Activated CD8-positive, alpha-beta memory T cell treated with anti-CD3 and anti-CD28 coated beads, Interleukin-2, amount 50 U/mL, for 4 hours (primary cell): ENCODE measurements at regions not wholly inside any gene's neighbourhood (a gene's known extent, or its start where the extent isn't known, plus 50 kb on each side); places are given as distances from the start of the nearest gene placed in this dataset.
"Not testable (repeated sequence)": the region's sequence is repeated elsewhere in the genome, so short reads cannot be mapped to it uniquely, and the experiment has no call there.

Experiments
- DNase-seq: peaks from one replicate; pipeline ENCODE4 v3.0.0-alpha.2; 2020

DNA sequence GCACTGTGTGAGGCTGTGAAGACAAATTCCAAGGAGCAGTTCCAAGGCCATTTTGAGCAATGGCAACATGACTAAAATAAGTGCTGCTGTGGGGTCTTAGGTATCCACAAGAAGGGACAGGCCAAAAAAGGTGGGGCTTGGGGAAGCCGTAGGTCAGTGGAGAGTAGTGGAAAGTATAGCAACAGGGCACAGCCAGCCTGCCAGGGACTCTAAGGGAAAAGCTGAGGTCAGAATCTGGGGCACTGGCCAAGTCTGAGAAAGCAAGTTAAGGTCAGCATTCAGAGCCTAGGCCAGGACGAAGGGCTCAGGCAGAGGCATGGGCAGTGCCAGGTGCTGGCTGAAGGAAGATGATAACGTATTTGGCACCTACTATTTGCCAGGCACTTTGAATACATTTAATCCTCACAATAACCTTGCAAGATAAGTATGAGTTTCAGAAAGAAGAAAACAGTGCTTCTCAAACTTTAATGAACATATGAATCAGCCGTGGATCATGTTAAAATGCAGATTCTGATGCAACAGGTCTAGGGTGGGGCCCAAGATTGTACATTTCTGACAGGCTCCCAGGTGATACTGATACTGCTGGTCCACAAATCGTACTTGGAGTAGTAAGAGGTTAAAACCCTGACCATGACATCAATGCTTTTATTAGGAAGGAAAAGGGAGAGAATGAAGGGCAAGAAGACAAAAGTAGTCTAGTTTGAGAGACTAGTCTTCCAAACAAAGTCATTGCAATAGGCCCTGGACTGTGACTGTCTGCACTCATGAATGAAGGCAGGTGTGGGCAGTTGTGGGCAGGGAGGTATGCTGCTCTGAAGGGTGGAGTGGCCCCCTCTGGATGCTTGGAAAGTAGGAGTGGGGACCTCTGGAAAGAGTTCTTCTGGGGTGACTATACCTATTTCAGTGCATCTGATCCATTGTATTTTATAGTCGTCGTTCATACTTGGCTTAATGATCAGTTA, 106.3 kb upstream of the ANKRD28 start:
- no peak for DNase-seq

- DNase-seq = no peak
Measured at GRCh38 chr3:15905041-15905440, 107.3 kb upstream of the ANKRD28 start.

- DNase-seq = not testable (repeated sequence)
Measured at GRCh38 chr3:15907403-15907802, 109.6 kb upstream of the ANKRD28 start.

DNA sequence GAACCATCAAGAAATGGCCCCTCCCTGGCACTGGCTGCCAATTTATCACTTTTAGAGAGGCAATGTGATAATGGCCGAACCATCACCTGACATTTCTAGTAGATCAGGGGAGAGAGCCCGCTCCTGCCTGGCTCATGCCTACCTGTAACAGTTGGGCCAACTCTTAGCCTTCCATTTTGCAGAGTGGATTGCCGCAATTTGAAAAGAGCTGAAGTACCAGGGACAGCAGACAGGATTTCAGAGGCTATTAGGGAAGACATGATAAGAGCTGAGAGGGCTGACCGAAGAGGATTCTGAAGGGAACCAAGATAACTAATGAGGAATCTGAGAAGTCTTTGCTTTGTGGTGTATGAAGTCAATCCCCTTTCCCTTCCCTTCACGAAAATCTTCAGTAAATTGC, 121.2 kb upstream of the ANKRD28 start:
- DNase-seq = no peak

DNA sequence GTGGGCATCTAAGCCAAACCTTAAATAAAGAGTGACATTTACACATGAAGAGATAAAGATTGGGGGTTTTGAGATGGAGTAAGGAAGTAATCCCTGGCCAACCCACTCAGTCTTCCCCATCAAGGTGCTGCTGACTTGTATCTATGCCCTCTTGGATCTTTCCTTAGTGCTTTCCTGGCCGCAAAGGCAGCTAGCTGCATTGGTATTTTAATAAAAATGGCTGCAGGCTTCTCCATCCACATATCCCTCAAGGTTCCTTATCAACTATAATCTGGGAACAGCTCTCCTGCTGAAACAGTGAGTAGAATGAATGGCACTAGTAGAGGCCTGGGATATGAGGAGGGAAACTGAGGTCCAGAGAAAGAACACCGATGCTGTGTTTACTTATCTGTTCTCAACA, 122.2 kb upstream of the ANKRD28 start:
- DNase-seq = no peak

- DNase-seq = no peak
Measured at GRCh38 chr3:15923640-15924405, 126.0 kb upstream of the ANKRD28 start.

- no peak for DNase-seq
Measured at GRCh38 chr3:15924914-15925313, 127.1 kb upstream of the ANKRD28 start.

GRCh38 chr3:15926871-15927270, 129.1 kb upstream of the ANKRD28 start:
- DNase-seq = no peak

GRCh38 chr3:15927969-15928368, 130.2 kb upstream of the ANKRD28 start:
- no peak for DNase-seq

- no peak for DNase-seq
Measured at GRCh38 chr3:15929944-15930571, 132.3 kb upstream of the ANKRD28 start.

DNA sequence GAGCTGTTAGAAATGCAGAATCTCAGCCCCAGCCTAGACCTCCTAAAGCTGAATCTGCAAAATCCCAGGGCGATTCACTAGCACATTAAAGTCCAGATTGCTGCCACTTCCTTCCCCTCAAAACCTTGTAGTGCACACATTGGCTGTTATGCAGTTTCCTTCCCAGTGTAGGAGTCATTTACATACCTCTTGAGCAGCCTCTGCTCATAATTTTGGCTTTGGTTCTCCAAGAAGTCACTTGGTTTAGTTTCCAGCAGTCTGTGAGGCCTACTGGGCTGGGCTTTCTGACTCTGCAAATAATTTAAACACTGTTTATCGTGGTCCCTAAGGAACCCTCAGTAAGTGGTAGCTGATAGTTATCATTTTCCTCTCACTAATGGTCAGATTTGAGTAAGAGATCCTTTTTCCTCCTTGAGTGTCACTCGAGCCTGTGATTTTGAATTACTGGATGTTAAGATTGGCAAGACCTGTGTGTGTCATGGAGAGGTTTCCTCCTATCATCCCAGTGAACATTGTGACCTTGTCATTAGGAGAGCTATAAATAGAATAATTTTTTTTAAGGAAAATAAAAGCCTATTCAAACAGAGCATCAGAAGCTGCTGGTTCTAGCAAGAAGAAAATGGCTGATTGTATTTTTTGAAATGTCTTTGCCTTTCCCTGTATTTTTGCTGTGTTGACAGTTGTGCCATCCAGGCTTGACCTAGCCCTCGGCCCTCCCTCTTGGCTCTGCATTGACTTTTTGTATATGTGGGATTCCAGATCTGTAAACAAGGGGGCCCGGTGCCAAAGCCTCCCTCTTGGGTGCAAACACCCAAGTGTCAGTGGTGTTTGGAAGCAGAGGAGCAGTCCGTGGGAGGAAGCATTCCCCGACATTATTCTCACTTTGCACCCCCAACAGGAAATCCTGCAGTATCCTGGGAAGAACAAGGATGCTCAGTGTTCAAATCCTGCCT, 134.8 kb upstream of the ANKRD28 start:
- DNase-seq = no peak

DNA sequence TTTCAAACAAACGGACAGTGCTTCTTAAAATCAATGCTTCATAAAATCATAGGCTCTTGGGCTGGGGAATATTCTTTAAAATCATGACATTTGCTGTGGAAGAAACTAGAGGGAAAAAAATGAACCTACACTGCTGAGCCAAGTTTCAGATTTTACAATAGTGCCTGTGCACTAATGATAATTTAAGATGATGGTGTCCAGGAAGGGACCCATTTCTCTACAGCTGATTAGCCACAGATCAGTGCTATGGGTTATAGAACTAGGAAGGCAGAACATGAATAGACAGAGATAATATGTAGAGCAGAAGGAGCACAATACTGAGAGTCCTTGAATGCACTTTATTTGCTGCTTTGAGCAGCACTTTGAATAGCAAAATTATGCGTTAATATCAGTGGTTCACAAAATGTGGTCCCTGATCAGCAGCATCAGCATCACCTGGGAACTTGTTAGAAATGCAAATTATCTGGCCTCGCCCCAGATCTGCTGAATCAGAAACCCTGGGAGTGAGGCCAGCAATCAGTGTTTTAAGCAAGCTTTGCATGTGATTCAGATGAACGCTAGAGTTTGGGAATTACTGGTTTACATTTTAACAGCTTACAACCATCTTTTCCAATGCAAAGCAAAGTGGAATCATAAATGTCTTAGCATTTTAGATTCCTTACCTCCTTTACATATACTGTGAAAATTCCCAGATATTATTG, 135.8 kb upstream of the ANKRD28 start:
- DNase-seq = no peak

DNA sequence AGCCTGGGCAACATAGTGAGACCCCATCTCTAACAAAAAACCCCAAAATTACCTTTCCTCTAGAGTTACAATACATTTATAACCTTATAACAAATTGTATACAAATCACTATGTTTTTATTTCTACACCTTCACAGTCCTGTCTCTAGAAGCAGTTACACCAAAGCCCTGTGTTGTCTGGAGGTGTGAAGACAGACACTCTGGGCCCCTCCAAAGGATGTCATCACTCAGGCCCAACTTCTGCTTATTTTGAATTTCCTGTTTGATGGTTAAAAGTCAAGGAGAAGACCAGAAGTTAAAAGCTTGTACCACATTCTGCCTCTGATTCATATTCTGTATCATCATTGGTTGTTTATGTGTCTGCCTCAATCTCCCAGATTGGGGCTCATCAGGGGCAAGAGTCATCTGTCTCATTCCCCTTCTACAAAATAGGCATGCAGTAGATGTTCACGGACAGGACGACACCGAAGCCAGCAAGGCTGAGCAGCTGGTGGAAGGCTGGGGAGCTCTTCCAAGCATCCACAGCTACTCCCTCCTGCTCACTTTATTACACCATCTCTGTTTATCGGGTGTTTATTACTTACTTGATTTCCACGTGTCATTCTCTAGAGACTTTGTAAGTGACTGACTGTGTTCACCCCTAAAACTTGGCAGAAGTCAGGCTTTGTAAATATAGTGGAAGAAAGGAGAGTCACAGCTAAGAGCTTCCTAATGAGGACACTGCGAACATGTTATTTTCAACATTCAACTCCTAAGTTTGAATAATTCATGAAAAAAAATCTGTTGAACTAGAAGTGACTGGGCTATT, 136.8 kb upstream of the ANKRD28 start:
- no peak for DNase-seq

DNA sequence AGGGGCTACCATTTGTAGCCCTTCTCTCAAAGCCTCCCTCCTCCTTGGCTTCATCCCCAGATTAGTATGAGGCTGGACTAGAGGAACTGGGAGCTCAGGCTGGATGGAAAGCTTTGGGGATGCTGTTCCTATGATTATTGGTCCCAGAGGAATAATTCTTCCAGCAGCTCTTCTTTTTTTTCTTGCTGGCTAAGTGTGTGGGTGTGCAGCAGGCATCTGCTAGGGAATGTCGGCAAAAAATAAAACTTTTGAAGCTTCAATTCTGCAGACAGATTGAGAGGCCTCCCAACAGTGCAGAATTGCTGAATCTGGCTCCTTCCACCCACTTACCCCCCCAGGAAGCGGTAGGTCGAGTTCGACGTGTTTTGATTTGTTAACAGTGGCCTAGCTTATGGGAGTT, 138.5 kb upstream of the ANKRD28 start:
- no peak for DNase-seq

DNA sequence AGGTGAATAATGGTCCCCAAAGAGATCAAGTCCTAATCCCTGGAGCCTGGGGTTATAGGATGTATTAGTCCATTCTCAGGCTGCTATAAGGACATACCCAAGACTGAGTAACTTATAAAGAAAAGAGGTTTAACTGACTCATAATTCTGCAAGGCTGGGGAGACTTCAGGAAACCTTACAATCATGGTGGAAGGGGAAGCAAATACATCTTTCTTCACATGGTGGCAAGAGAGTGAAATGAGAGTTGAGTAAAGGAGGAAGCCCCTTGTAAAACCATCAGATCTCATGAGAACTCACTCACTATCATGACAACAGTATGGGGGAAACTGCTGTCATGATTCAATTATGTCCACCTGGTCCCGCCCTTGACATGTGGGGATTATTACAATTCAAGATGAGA, 142.9 kb upstream of the ANKRD28 start:
- DNase-seq = no peak

DNA sequence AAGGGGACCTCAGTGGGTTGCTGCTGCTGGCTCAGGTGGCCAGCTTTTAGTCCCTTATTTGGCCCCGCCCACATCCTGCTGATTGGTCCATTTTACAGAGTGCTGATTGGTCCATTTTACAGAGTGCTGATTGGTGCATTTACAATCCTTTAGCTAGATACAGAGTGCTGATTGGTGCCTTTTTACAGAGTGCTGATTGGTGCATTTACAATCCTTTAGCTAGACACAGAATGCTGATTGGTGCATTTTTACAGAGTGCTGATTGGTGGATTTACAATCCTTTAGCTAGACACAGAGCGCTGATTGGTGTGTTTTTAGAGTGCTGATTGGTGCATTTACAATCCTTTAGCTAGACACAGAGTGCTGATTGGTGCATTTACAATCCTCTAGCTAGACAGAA, 143.7 kb upstream of the ANKRD28 start:
- not testable (repeated sequence) for DNase-seq

GRCh38 chr3:15941958-15942357, 144.2 kb upstream of the ANKRD28 start:
- no peak for DNase-seq

GRCh38 chr3:15942462-15942861, 144.7 kb upstream of the ANKRD28 start:
- DNase-seq = no peak

DNA sequence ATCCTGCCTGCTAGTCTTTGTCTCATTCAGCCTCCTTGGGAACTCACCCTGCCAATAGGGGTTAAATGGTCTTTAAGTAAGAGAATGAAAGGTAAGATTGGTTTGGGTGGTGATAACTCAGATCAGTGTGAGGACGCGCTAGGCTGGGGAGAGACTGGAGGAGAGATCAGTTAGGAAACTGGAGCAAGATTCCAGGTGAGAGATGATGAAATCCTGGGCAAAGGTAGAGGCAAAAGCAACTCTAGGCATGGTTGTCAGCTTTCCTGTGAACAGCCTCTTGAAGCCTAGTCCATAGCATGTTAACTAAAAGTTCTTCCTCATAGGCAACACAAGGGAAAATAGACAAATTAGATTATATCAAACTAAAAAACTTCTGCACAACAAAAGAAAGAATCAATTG, 145.2 kb upstream of the ANKRD28 start:
- no peak for DNase-seq

DNA sequence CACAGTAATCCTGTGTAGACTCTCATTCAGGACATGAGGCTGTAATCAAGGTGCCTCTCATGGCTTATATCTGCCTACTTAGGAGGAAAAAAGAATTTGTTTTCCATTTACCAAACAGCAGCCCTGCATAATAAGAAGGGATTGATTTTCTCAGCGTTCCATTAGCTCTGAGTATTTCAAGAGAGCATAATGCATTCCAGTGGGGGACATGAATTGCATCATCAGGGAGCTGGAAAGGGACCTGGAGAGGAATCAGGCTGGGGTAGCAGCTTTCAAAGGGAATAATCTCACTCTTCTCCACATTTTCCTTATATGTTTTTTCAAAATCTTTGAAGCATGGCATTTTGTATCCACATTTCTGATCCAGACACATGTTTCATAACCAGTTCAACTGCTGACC, 150.6 kb upstream of the ANKRD28 start:
- no peak for DNase-seq
